Central memory CD8-positive, alpha-beta T cell (primary cell): ENCODE measurements at regions not wholly inside any gene's neighbourhood (a gene's known extent, or its start where the extent isn't known, plus 50 kb on each side); places are given as distances from the start of the nearest gene placed in this dataset.

Experiments used
- ATAC-seq: fragments of 150-1000 bp; cut with Tn5 transposase; replicated peaks from 2 replicates; pipeline ENCODE4 v1.10.0; 2022; ENCODE audit warnings: mild to moderate bottlenecking, moderate FRiP score, moderate number of reproducible peaks; ENCODE audit not compliant: poor library complexity, severe bottlenecking; ENCODE audit errors: extremely low read depth
- DNase-seq, 2 donors: peaks; one replicate each; pipeline ENCODE4 v3.0.0; 2021; ENCODE audit warnings: low spot score in 2 of 2
- H3K27ac Mint-ChIP-seq: one replicate; pipeline ENCODE4 v1.8.0; 2022; ENCODE audit warnings: low read depth, mild to moderate bottlenecking, moderate library complexity, mixed read lengths
- H3K27me3 Mint-ChIP-seq: one replicate; pipeline ENCODE4 v1.8.0; 2022; ENCODE audit warnings: mixed read lengths
- H3K36me3 Mint-ChIP-seq: one replicate; pipeline ENCODE4 v1.8.0; 2022; ENCODE audit warnings: mild to moderate bottlenecking, moderate library complexity, mixed read lengths; ENCODE audit not compliant: insufficient read depth
- H3K4me1 Mint-ChIP-seq: one replicate; pipeline ENCODE4 v1.8.0; 2022; ENCODE audit warnings: mixed read lengths
- H3K4me3 Mint-ChIP-seq: one replicate; pipeline ENCODE4 v1.8.0; 2022; ENCODE audit warnings: mild to moderate bottlenecking, moderate library complexity, mixed read lengths
- H3K9me3 Mint-ChIP-seq: one replicate; pipeline ENCODE4 v1.8.0; 2022; ENCODE audit warnings: mixed read lengths

GRCh38 chr6:164216368-164216767, 801.9 kb downstream of the QKI start:
- ATAC-seq (no peak), DNase-seq (no peak)
- Mint-ChIP-seq H3K4me1 (no peaks in the 10 kb centered on the region), H3K4me3 (no peak overlapping the region), H3K9me3 (peaks cover 7% of the 10 kb centered on the region), H3K36me3 (no peaks in the 10 kb centered on the region), H3K27ac (no peak overlapping the region), H3K27me3 (no peaks in the 10 kb centered on the region)

- H3K36me3 Mint-ChIP-seq = no peaks in the 10 kb centered on the region
- no peaks in the 10 kb centered on the region for H3K4me1 Mint-ChIP-seq
- H3K27ac Mint-ChIP-seq = no peak overlapping the region
- ATAC-seq (no peak), DNase-seq (no peak)
- no peaks in the 10 kb centered on the region for H3K27me3 Mint-ChIP-seq
- no peak overlapping the region for H3K4me3 Mint-ChIP-seq
- peaks cover 6% of the 10 kb centered on the region for H3K9me3 Mint-ChIP-seq
Measured at GRCh38 chr6:164214066-164214465, 799.5 kb downstream of the QKI start.

GRCh38 chr6:164211254-164211653, 796.7 kb downstream of the QKI start:
- H3K4me1 Mint-ChIP-seq = no peaks in the 10 kb centered on the region
- no peaks in the 10 kb centered on the region for H3K27me3 Mint-ChIP-seq
- H3K36me3 Mint-ChIP-seq = no peaks in the 10 kb centered on the region
- DNase-seq (no peak), ATAC-seq (no peak)
- no peaks in the 10 kb centered on the region for H3K9me3 Mint-ChIP-seq
- no peak overlapping the region for H3K27ac Mint-ChIP-seq
- no peak overlapping the region for H3K4me3 Mint-ChIP-seq

- Mint-ChIP-seq H3K36me3 (no peaks in the 10 kb centered on the region), H3K27me3 (no peaks in the 10 kb centered on the region), H3K9me3 (no peaks in the 10 kb centered on the region), H3K4me1 (no peaks in the 10 kb centered on the region), H3K27ac (no peak overlapping the region), H3K4me3 (no peak overlapping the region)
- ATAC-seq = no peak
- no peak for DNase-seq
Measured at GRCh38 chr6:164210783-164211182, 796.3 kb downstream of the QKI start.

GRCh38 chr6:164210323-164210722, 795.8 kb downstream of the QKI start:
- Mint-ChIP-seq H3K4me1 (no peaks in the 10 kb centered on the region), H3K27ac (no peak overlapping the region), H3K9me3 (no peaks in the 10 kb centered on the region), H3K4me3 (no peak overlapping the region), H3K27me3 (no peaks in the 10 kb centered on the region), H3K36me3 (no peaks in the 10 kb centered on the region)
- DNase-seq (no peak), ATAC-seq (no peak)

- Mint-ChIP-seq H3K4me1 (no peaks in the 10 kb centered on the region), H3K36me3 (no peaks in the 10 kb centered on the region), H3K4me3 (no peak overlapping the region), H3K9me3 (no peaks in the 10 kb centered on the region), H3K27ac (no peak overlapping the region), H3K27me3 (no peaks in the 10 kb centered on the region)
- no peak for ATAC-seq
- no peak for DNase-seq
Measured at GRCh38 chr6:164208371-164208770, 793.9 kb downstream of the QKI start.

GRCh38 chr6:164206807-164207423, 792.4 kb downstream of the QKI start:
- ATAC-seq = no peak
- Mint-ChIP-seq H3K9me3 (no peaks in the 10 kb centered on the region), H3K27me3 (no peaks in the 10 kb centered on the region), H3K4me1 (no peaks in the 10 kb centered on the region), H3K4me3 (no peak overlapping the region), H3K27ac (no peak overlapping the region), H3K36me3 (no peaks in the 10 kb centered on the region)
- DNase-seq = no peak

GRCh38 chr6:164200071-164200470, 785.6 kb downstream of the QKI start:
- Mint-ChIP-seq H3K27ac (no peak overlapping the region), H3K9me3 (no peaks in the 10 kb centered on the region), H3K4me1 (no peaks in the 10 kb centered on the region), H3K36me3 (no peaks in the 10 kb centered on the region), H3K4me3 (no peak overlapping the region), H3K27me3 (no peaks in the 10 kb centered on the region)
- ATAC-seq (no peak), DNase-seq (no peak)

- H3K36me3 Mint-ChIP-seq = no peaks in the 10 kb centered on the region
- H3K4me3 Mint-ChIP-seq = no peak overlapping the region
Measured at GRCh38 chr6:164195942-164196281, 781.4 kb downstream of the QKI start.

GRCh38 chr6:164195278-164195941, 780.9 kb downstream of the QKI start:
- no peak overlapping the region for H3K27ac Mint-ChIP-seq
- no peaks in the 10 kb centered on the region for H3K9me3 Mint-ChIP-seq
- no peaks in the 10 kb centered on the region for H3K36me3 Mint-ChIP-seq
- no peak for DNase-seq
- no peaks in the 10 kb centered on the region for H3K27me3 Mint-ChIP-seq
- no peak overlapping the region for H3K4me3 Mint-ChIP-seq
- H3K4me1 Mint-ChIP-seq = no peaks in the 10 kb centered on the region
- ATAC-seq = no peak

More at GRCh38 chr6:164195942-164196281, 781.4 kb downstream of the QKI start:
- H3K27me3 Mint-ChIP-seq = no peaks in the 10 kb centered on the region
- DNase-seq (no peak), ATAC-seq (no peak)
- H3K9me3 Mint-ChIP-seq = no peaks in the 10 kb centered on the region
- no peaks in the 10 kb centered on the region for H3K4me1 Mint-ChIP-seq
- H3K27ac Mint-ChIP-seq = no peak overlapping the region

- no peak for DNase-seq
- H3K4me3 Mint-ChIP-seq = no peak overlapping the region
- no peaks in the 10 kb centered on the region for H3K4me1 Mint-ChIP-seq
- ATAC-seq = no peak
- no peaks in the 10 kb centered on the region for H3K27me3 Mint-ChIP-seq
- no peaks in the 10 kb centered on the region for H3K9me3 Mint-ChIP-seq
- H3K36me3 Mint-ChIP-seq = no peaks in the 10 kb centered on the region
- H3K27ac Mint-ChIP-seq = no peak overlapping the region
Measured at GRCh38 chr6:164188861-164189260, 774.3 kb downstream of the QKI start.

- ATAC-seq = no peak
- Mint-ChIP-seq H3K36me3 (no peaks in the 10 kb centered on the region), H3K27ac (no peak overlapping the region), H3K27me3 (peaks cover 10% of the 10 kb centered on the region), H3K4me1 (no peaks in the 10 kb centered on the region), H3K4me3 (no peak overlapping the region), H3K9me3 (peaks cover 6% of the 10 kb centered on the region)
- DNase-seq = no peak
Measured at GRCh38 chr6:164185471-164185871, 771.0 kb downstream of the QKI start.

- H3K4me3 Mint-ChIP-seq = no peak overlapping the region
- H3K36me3 Mint-ChIP-seq = no peaks in the 10 kb centered on the region
- ATAC-seq (no peak), DNase-seq (no peak)
- H3K4me1 Mint-ChIP-seq = no peaks in the 10 kb centered on the region
- H3K27me3 Mint-ChIP-seq = peaks cover 10% of the 10 kb centered on the region
- no peak overlapping the region for H3K27ac Mint-ChIP-seq
- peaks cover 6% of the 10 kb centered on the region for H3K9me3 Mint-ChIP-seq
Measured at GRCh38 chr6:164184410-164184809, 769.9 kb downstream of the QKI start.
